Duodenal mucosa (tissue), 2 donors: ENCODE measurements at regions not wholly inside any gene's neighbourhood (a gene's known extent, or its start where the extent isn't known, plus 50 kb on each side); places are given as distances from the start of the nearest gene placed in this dataset.
"Not testable (repeated sequence)": the region's sequence is repeated elsewhere in the genome, so short reads cannot be mapped to it uniquely, and the experiment has no call there.

ENCODE experiments used
- H3K27ac ChIP-seq: one replicate; pipeline ENCODE4 v1.7.0; 2013; ENCODE audit warnings: low read depth, low read length
- H3K27me3 ChIP-seq, 2 donors: one replicate each; pipeline ENCODE4 v1.7.0; 2013; ENCODE audit warnings: low read length in 2 of 2, control low read depth in 1 of 2; ENCODE audit not compliant: insufficient read depth in 2 of 2, control insufficient read depth in 1 of 2
- H3K36me3 ChIP-seq, 2 donors: one replicate each; pipeline ENCODE4 v1.7.0; 2013; ENCODE audit warnings: low read length in 2 of 2, control low read depth in 1 of 2; ENCODE audit not compliant: insufficient read depth in 2 of 2, control insufficient read depth in 1 of 2
- H3K4me1 ChIP-seq, 2 donors: one replicate each; pipeline ENCODE4 v1.7.0; 2013; ENCODE audit warnings: low read length in 2 of 2, control low read depth in 1 of 2; ENCODE audit not compliant: insufficient read depth in 2 of 2, control insufficient read depth in 1 of 2
- H3K4me3 ChIP-seq, 2 donors: one replicate each; pipeline ENCODE4 v1.7.0; 2013; ENCODE audit warnings: low read length in 2 of 2, low read depth in 1 of 2
- H3K9ac ChIP-seq, 2 donors: one replicate each; pipeline ENCODE4 v1.7.0; 2013; ENCODE audit warnings: low read length in 2 of 2, low read depth in 1 of 2
- H3K9me3 ChIP-seq, 2 donors: one replicate each; pipeline ENCODE4 v1.7.0; 2013; ENCODE audit warnings: low read length in 2 of 2, control low read depth in 1 of 2; ENCODE audit not compliant: control insufficient read depth in 1 of 2

GRCh38 chr3:62948921-62949320, 73.7 kb upstream of the CADPS start:
- Histone ChIP-seq H3K9me3 (no peaks in the 10 kb centered on the region), H3K9ac (no peak overlapping the region), H3K36me3 (no peaks in the 10 kb centered on the region)

GRCh38 chr3:62950210-62950609, 75.0 kb upstream of the CADPS start:
- Histone ChIP-seq H3K9me3 (no peaks in the 10 kb centered on the region), H3K27me3 (no peaks in the 10 kb centered on the region), H3K4me3 (no peak overlapping the region), H3K36me3 (no peaks in the 10 kb centered on the region), H3K27ac (no peak overlapping the region), H3K4me1 (no peaks in the 10 kb centered on the region), H3K9ac (no peak overlapping the region)

More at GRCh38 chr3:62948921-62949320, 73.7 kb upstream of the CADPS start:
- Histone ChIP-seq H3K27ac (no peak overlapping the region), H3K4me1 (no peaks in the 10 kb centered on the region), H3K27me3 (no peaks in the 10 kb centered on the region), H3K4me3 (no peak overlapping the region)

DNA sequence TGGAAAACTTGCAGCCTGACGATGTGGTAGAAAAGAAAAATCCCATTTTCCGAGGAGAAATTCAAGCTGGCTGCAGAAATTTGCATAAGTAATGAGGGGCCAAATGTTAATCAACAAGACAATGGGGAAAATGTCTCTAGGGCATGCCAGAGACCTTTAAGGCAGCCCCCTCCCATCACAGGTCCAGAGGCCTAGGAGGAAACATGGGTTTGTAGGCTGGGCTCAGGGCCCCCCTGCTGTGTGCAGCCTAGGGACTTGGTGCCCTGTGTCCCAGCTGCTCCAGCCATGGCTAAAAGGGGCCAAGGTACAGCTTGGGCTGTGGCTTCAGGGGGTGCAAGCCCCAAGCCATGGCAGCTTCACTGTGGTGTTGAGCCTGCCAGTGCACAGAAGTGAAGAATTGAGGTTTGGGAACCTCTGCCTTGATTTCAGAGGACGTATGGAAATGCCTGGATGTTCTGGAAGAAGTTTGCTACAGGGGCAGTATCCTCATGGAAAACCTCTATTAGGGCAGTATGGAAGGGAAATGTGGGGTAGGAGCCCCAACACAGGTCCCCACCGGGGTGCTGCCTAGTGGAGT, 75.9 kb upstream of the CADPS start:
- Histone ChIP-seq H3K27ac (no peak overlapping the region), H3K4me1 (no peaks in the 10 kb centered on the region), H3K9me3 (no peaks in the 10 kb centered on the region), H3K27me3 (no peaks in the 10 kb centered on the region), H3K9ac (no peak overlapping the region), H3K36me3 (no peaks in the 10 kb centered on the region), H3K4me3 (no peak overlapping the region)

DNA sequence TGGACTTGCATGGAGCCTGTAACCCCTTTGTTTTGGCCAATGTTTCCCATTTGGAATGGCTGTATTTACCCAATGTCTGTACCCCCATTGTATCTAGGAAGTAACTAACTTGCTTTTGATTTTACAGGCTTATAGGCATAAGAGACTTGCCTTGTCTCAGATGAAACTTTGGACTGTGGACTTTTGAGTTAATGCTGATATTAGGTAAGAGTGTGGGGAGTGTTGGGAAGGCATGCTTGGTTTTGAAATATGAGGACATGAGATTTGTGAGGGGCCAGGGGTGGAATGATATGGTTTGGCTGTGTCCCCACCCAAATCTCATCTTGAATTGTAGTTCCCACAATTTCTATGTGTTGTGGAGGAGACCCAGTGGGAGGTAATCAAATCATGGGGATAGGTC, 76.7 kb upstream of the CADPS start:
- H3K9me3 ChIP-seq, H3K4me3 ChIP-seq, H3K4me1 ChIP-seq, H3K36me3 ChIP-seq, H3K27me3 ChIP-seq, H3K27ac ChIP-seq, H3K9ac ChIP-seq: not testable (repeated sequence)

GRCh38 chr3:62954580-62954979, 79.4 kb upstream of the CADPS start:
- no peak overlapping the region for H3K27ac ChIP-seq

DNA sequence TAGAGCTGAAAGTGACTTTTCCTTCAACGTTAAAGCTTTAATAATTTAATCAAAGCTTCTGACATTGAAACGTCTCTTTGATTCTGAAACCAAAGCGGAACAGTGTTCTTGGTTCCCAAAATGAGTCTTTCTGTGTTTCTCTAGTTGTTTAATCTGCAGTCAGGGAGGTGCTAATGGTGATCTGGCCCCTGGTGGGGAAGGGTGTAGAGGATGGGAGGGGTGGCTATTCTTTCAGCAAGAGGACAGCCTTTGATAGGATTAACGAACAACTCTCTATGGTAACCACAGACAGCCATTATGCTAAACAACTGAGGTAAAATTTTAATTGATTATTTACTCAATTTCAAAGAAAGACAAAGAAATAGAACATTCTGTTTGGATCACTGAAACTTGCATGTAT, 79.9 kb upstream of the CADPS start:
- Histone ChIP-seq H3K27ac (no peak overlapping the region), H3K27me3 (no peaks in the 10 kb centered on the region), H3K36me3 (no peaks in the 10 kb centered on the region), H3K9ac (no peak overlapping the region), H3K4me1 (no peaks in the 10 kb centered on the region), H3K9me3 (no peaks in the 10 kb centered on the region), H3K4me3 (no peak overlapping the region)

More at GRCh38 chr3:62954580-62954979, 79.4 kb upstream of the CADPS start:
- H3K36me3 ChIP-seq = no peaks in the 10 kb centered on the region
- no peak overlapping the region for H3K9ac ChIP-seq
- H3K9me3 ChIP-seq = no peaks in the 10 kb centered on the region
- no peaks in the 10 kb centered on the region for H3K4me1 ChIP-seq
- no peaks in the 10 kb centered on the region for H3K27me3 ChIP-seq
- no peak overlapping the region for H3K4me3 ChIP-seq

GRCh38 chr3:62956411-62956810, 81.2 kb upstream of the CADPS start:
- H3K36me3 ChIP-seq = no peaks in the 10 kb centered on the region
- H3K27ac ChIP-seq = no peak overlapping the region
- no peaks in the 10 kb centered on the region for H3K9me3 ChIP-seq
- H3K4me3 ChIP-seq = no peak overlapping the region
- H3K9ac ChIP-seq = no peak overlapping the region
- no peaks in the 10 kb centered on the region for H3K4me1 ChIP-seq
- no peaks in the 10 kb centered on the region for H3K27me3 ChIP-seq

DNA sequence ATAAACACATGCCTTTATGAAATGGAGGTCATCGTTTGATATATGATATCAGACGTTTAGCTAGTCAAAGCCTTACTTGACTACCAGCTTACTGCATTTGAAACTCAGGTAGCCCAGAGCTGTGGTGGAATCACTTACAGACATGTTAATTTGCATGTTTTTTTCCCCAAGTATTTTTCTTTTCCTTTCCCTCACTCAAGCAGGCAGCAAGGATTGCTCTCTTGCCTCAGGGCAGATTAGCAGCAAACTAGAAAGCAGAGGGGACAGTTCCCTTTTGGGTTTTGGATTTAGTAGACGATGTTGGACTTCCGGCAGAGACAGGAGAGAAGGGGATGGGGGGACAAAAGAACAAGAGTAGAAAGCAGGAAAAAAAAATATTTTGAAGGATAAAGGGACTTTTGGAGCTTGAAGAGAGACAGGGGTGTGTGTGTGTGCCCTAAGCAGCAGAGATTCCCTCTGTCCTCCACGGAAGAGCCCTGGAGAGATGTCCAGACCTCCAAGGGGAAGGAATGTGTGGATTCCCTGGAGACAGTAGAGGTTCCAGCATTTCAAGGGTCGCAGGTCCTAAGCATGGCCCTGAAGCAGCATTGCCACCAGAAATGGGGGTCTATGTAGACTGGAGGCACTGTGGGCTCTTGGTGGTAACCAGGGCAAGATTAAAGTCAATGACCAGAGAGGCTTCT, 86.8 kb upstream of the CADPS start:
- Histone ChIP-seq H3K27ac (no peak overlapping the region), H3K9me3 (no peaks in the 10 kb centered on the region), H3K4me3 (no peak overlapping the region), H3K9ac (no peak overlapping the region), H3K27me3 (no peaks in the 10 kb centered on the region), H3K4me1 (no peaks in the 10 kb centered on the region), H3K36me3 (no peaks in the 10 kb centered on the region)

- no peak overlapping the region for H3K4me3 ChIP-seq
- H3K4me1 ChIP-seq = no peaks in the 10 kb centered on the region
- no peak overlapping the region for H3K27ac ChIP-seq
- H3K27me3 ChIP-seq = no peaks in the 10 kb centered on the region
- no peaks in the 10 kb centered on the region for H3K36me3 ChIP-seq
- H3K9me3 ChIP-seq = no peaks in the 10 kb centered on the region
- no peak overlapping the region for H3K9ac ChIP-seq
These were observed 87.5 kb upstream of the CADPS start for GRCh38 chr3:62962714-62963113.

DNA sequence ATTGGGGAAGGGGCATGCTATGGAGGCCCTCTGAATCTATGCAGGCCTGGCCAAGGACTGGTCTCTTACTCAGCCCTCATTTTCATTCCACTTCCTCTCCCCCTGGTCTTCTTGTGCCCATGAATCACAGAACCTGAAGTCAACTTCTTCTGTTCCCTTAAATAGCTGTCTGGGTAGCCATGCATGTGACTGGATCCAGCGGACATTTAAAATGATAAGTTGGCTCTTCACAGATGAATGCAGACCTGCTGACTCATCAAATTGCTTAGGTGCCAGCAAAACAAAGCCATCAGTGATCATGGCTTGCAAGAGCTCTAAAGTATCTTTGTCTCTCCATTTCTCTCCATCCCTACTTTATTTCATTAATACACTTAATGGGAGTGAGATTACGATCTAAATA, 90.1 kb upstream of the CADPS start:
- H3K27ac ChIP-seq = no peak overlapping the region
- H3K27me3 ChIP-seq = no peaks in the 10 kb centered on the region
- H3K4me1 ChIP-seq = no peaks in the 10 kb centered on the region
- H3K36me3 ChIP-seq = no peaks in the 10 kb centered on the region
- no peak overlapping the region for H3K9ac ChIP-seq
- no peaks in the 10 kb centered on the region for H3K9me3 ChIP-seq
- no peak overlapping the region for H3K4me3 ChIP-seq
